PC-9 (cell line): ENCODE measurements at regions not wholly inside any gene's neighbourhood (a gene's known extent, or its start where the extent isn't known, plus 50 kb on each side); places are given as distances from the start of the nearest gene placed in this dataset.

Experiments
- BruUV-seq: library from RNA; stranded (reverse); fragments of 400-500 nt; replicated peaks from 2 replicates; lab custom pipeline; 2021; lab: Mats Ljungman, UMichigan
- CTCF ChIA-PET: fragments of 300-600 bp; sonication (Branson Sonifier 250); formaldehyde crosslinking; loops from one replicate; lab custom pipeline; 2022; ENCODE audit warnings: antibody characterized with exemption; lab: Charles Lee
- POLR2A ChIA-PET: fragments of 300-600 bp; sonication (Branson Sonifier 250); formaldehyde crosslinking; loops from one replicate; lab custom pipeline; 2022; ENCODE audit warnings: antibody characterized with exemption; ENCODE audit not compliant: unreplicated experiment; lab: Charles Lee
- DNase-seq, 2 experiments: peaks; one replicate each; pipeline versions ENCODE4 v3.0.0 to v3.0.0-alpha.2; 2015 to 2022; ENCODE audit warnings: mixed read lengths in 1 of 2
- H2AFZ ChIP-seq: fragments of 200-600 bp; sonication (generic); 2 replicates; pipeline ENCODE4 v1.8.1; 2017; ENCODE audit warnings: antibody characterized with exemption
- H3F3A ChIP-seq: fragments of 200-600 bp; sonication (generic); 2 replicates; pipeline ENCODE4 v1.8.1; 2017; ENCODE audit warnings: antibody characterized with exemption, mild to moderate bottlenecking, low read depth; ENCODE audit not compliant: insufficient read depth
- H3K27ac ChIP-seq: fragments of 200-600 bp; sonication (generic); 2 replicates; pipeline ENCODE4 v1.6.1; 2016; ENCODE audit warnings: mixed run types
- H3K27me3 ChIP-seq: fragments of 200-600 bp; sonication (generic); 2 replicates; pipeline ENCODE4 v1.6.1; 2016; ENCODE audit warnings: low read depth, mixed run types; ENCODE audit not compliant: insufficient read depth
- H3K36me3 ChIP-seq: fragments of 200-600 bp; sonication (generic); 2 replicates; pipeline ENCODE4 v1.6.1; 2016; ENCODE audit warnings: low read depth, mixed run types
- H3K4me1 ChIP-seq: fragments of 200-600 bp; sonication (generic); replicated peaks from 2 replicates; pipeline ENCODE4 v1.6.1; 2016; ENCODE audit warnings: mixed run types; ENCODE audit not compliant: insufficient read depth
- H3K4me2 ChIP-seq: fragments of 200-600 bp; sonication (generic); 2 replicates; pipeline ENCODE4 v1.6.1; 2017; ENCODE audit warnings: mixed run types
- H3K4me3 ChIP-seq: fragments of 200-600 bp; sonication (generic); 2 replicates; pipeline ENCODE4 v1.6.1; 2016; ENCODE audit warnings: mixed run types
- H3K79me2 ChIP-seq: fragments of 200-600 bp; sonication (generic); 2 replicates; pipeline ENCODE4 v1.6.1; 2017; ENCODE audit warnings: low read depth, mixed run types
- H3K9me2 ChIP-seq: fragments of 200-600 bp; sonication (generic); 2 replicates; pipeline ENCODE4 v1.8.1; 2017; ENCODE audit warnings: mild to moderate bottlenecking; ENCODE audit not compliant: insufficient read depth
- H3K9me3 ChIP-seq: fragments of 200-600 bp; sonication (generic); 2 replicates; pipeline ENCODE4 v1.8.1; 2016; ENCODE audit warnings: low read depth; ENCODE audit not compliant: insufficient read depth
- H4K20me1 ChIP-seq: fragments of 200-600 bp; sonication (generic); 2 replicates; pipeline ENCODE4 v1.8.1; 2017; ENCODE audit not compliant: insufficient read depth
- EZH2 ChIP-seq: fragments of 200-600 bp; sonication (generic); IDR thresholded peaks from 2 replicates; pipeline ENCODE4 v1.8.0; 2017; ENCODE audit warnings: antibody characterized with exemption, low read depth
- intact Hi-C: fragments of 100-400 bp; cut with micrococcal nuclease; formaldehyde crosslinking; loops from one replicate; pipeline ENCODE4 v1.10.0; 2022; ENCODE audit not compliant: unreplicated experiment
- TF ChIP-seq, protein P1 (sequence below): fragments of 200-600 bp; sonication (generic); conservative IDR thresholded peaks from 2 replicates; pipeline ENCODE4 v1.6.1; 2017; ENCODE audit warnings: mixed run types, antibody characterized with exemption, mild to moderate bottlenecking, moderate library complexity

DNA sequence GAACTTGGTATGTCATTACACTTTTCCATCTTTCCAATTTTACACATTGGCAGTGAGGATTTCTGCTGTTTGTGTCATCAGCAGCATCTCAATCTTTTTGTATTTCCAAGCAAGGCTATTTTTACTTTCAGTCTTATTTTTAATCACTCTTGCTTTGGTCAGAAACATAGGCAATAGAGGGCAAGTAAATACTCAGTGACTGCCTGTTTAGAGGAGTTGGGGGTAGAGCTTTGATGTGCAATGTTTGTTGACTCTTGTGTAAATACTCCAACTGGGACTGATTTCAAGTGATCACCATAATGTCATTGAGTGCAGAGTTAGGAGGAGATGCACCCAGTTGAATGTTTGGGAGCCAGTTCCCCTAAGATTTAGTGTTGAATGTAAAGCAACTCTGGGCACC lies 1281.7 kb downstream of the NLGN4Y start:
- Histone ChIP-seq H3K4me2 (no peak overlapping the region), H3F3A (no peaks in the 10 kb centered on the region), H3K4me3 (no peak overlapping the region), H3K9me2 (no peaks in the 10 kb centered on the region), H3K27ac (no peak overlapping the region), H3K4me1 (no peaks in the 10 kb centered on the region), H3K36me3 (no peaks in the 10 kb centered on the region), H3K79me2 (no peaks in the 10 kb centered on the region), H3K27me3 (no peaks in the 10 kb centered on the region), H4K20me1 (no peaks in the 10 kb centered on the region), H3K9me3 (no peaks in the 10 kb centered on the region), H2AFZ (no peak overlapping the region)
- ChIA-PET CTCF (no interaction called here), POLR2A (no interaction called here)
- DNase-seq: no peak
- intact Hi-C loops: no loop called here
- no TSS peak for BruUV-seq
- no peak for TF ChIP-seq EZH2
- TF ChIP-seq, protein P1, sequence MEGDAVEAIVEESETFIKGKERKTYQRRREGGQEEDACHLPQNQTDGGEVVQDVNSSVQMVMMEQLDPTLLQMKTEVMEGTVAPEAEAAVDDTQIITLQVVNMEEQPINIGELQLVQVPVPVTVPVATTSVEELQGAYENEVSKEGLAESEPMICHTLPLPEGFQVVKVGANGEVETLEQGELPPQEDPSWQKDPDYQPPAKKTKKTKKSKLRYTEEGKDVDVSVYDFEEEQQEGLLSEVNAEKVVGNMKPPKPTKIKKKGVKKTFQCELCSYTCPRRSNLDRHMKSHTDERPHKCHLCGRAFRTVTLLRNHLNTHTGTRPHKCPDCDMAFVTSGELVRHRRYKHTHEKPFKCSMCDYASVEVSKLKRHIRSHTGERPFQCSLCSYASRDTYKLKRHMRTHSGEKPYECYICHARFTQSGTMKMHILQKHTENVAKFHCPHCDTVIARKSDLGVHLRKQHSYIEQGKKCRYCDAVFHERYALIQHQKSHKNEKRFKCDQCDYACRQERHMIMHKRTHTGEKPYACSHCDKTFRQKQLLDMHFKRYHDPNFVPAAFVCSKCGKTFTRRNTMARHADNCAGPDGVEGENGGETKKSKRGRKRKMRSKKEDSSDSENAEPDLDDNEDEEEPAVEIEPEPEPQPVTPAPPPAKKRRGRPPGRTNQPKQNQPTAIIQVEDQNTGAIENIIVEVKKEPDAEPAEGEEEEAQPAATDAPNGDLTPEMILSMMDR: no peak

DNA sequence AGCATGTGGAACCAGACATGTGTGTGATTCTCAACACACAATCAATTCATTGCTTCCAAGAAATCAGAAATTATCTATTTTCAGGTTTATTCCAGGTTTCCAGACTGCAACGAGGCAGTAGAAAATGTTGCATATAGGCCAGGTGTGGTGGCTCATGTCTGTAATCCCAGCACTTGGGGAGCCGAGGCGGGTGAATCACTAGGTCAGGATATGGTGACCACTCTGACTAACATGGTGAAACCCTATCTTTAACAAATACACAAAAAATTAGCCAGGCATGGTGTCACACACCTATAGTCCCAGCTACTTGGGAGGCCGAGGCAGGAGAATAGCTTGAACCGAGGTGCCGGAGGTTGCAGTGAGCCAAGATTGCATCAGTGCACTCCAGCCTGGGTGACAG lies 1289.9 kb downstream of the NLGN4Y start:
- no peaks in the 10 kb centered on the region for H4K20me1 ChIP-seq
- no peak for DNase-seq
- BruUV-seq: no TSS peak
- POLR2A ChIA-PET: no interaction called here
- CTCF ChIA-PET: no interaction called here
- no peaks in the 10 kb centered on the region for H3K4me1 ChIP-seq
- H3K36me3 ChIP-seq: no peaks in the 10 kb centered on the region
- no peaks in the 10 kb centered on the region for H3K27me3 ChIP-seq
- no peaks in the 10 kb centered on the region for H3F3A ChIP-seq
- H3K4me2 ChIP-seq: no peak overlapping the region
- no peak overlapping the region for H3K27ac ChIP-seq
- H3K9me2 ChIP-seq: no peaks in the 10 kb centered on the region
- H2AFZ ChIP-seq: no peak overlapping the region
- no peak overlapping the region for H3K4me3 ChIP-seq
- H3K9me3 ChIP-seq: no peaks in the 10 kb centered on the region
- H3K79me2 ChIP-seq: no peaks in the 10 kb centered on the region
- no peak for TF ChIP-seq EZH2
- TF ChIP-seq, protein P1: no peak
- intact Hi-C loops: no loop called here
